ENCODE measurements at regions not wholly inside any gene's neighbourhood (a gene's known extent, or its start where the extent isn't known, plus 50 kb on each side); places are given as distances from the start of the nearest gene placed in this dataset.

DNA sequence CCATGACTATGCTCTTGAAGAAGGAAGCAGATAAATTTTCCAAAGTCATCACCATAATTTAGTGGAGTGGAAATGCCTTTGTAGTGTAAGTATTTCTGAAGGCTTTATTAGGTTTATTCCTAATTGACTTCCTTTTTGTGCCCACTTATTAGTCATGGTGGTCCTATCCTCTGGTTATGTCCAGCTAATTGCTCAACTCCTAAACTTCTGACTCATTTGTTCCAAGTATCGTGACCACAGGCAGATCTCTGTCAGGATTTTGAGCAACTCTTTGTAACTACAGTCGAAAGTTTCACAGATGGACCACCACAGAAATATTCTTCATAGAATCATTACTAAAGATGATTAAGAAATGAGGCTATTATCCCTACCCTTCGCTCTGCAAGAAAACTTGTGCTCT lies 315.6 kb upstream of the PTCHD4 start:
- Histone ChIP-seq H3K36me3 (no peaks in the 10 kb centered on the region), H3K4me1 (no peaks in the 10 kb centered on the region), H3K27ac (no peak overlapping the region), H3K4me3 (replicated peaks in 1 of 3) (no peak overlapping the region), H3K9me3 (no peaks in the 10 kb centered on the region), H3K27me3 (no peaks in the 10 kb centered on the region)
- no peak for DNase-seq
- 89 to 92% methylated on average over 3 of the region's 3 CpGs for WGBS, 2 donors
- intact Hi-C loops (cut with DNase I): no loop called here
- no peak for TF ChIP-seq CTCF (IDR thresholded peaks at IDR 0.05)

- Histone ChIP-seq H3K4me3 (replicated peaks in 1 of 3) (no peak overlapping the region), H3K27ac (no peak overlapping the region), H3K4me1 (no peaks in the 10 kb centered on the region), H3K36me3 (no peaks in the 10 kb centered on the region), H3K27me3 (no peaks in the 10 kb centered on the region), H3K9me3 (no peaks in the 10 kb centered on the region)
- WGBS, 2 donors: 80 to 84% methylated on average over 1 of the region's 1 CpG
- TF ChIP-seq CTCF (IDR thresholded peaks at IDR 0.05) (no peak), POLR2A (IDR thresholded peaks at IDR 0.05) (no peak)
- intact Hi-C loops (cut with DNase I): no loop called here
- DNase-seq: no peak
Observed at GRCh38 chr6:48423640-48424365, 312.8 kb upstream of the PTCHD4 start.

DNA sequence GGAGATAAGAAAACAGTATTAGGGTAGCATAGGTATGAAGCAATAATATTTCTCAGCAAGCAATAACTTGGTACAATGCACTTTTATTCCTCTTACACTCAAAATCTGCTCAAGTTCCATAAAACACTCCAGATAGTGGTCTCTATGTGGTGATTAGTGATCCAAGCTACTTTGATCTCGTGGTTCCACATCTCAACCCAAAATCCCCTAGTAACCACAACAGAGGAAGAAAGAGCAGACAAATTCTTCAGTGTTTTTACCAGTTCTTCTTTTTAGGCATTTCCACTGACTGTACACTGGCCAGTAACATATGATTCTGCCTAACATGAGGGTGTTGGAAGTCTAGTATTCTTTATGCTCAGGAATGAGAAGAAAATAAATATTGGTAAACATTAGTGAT lies 309.0 kb upstream of the PTCHD4 start:
- 47 to 61% methylated on average over 1 of the region's 1 CpG for WGBS, 2 donors
- intact Hi-C loops (cut with DNase I): no loop called here
- Histone ChIP-seq H3K4me1 (no peaks in the 10 kb centered on the region), H3K27me3 (no peaks in the 10 kb centered on the region), H3K4me3 (replicated peaks in 1 of 3) (no peak overlapping the region), H3K27ac (no peak overlapping the region), H3K9me3 (no peaks in the 10 kb centered on the region), H3K36me3 (no peaks in the 10 kb centered on the region)
- TF ChIP-seq POLR2A (IDR thresholded peaks at IDR 0.05): no peak
- TF ChIP-seq CTCF (IDR thresholded peaks at IDR 0.05): no peak
- no peak for DNase-seq

- no peaks in the 10 kb centered on the region for H3K27me3 ChIP-seq
- no peak overlapping the region for H3K27ac ChIP-seq
- TF ChIP-seq POLR2A (IDR thresholded peaks at IDR 0.05) (no peak), CTCF (IDR thresholded peaks at IDR 0.05) (no peak)
- WGBS, 2 donors: 57 to 61% methylated on average over 4 of the region's 4 CpGs
- intact Hi-C loops (cut with DNase I): no loop called here
- DNase-seq: no peak
- H3K4me3 ChIP-seq (replicated peaks in 1 of 3): no peak overlapping the region
- no peaks in the 10 kb centered on the region for H3K4me1 ChIP-seq
- H3K9me3 ChIP-seq: no peaks in the 10 kb centered on the region
- no peaks in the 10 kb centered on the region for H3K36me3 ChIP-seq
Observed at GRCh38 chr6:48417927-48418326, 306.9 kb upstream of the PTCHD4 start.

GRCh38 chr6:48412656-48413055 lies 301.7 kb upstream of the PTCHD4 start:
- Histone ChIP-seq H3K27ac (no peak overlapping the region), H3K4me1 (no peaks in the 10 kb centered on the region), H3K4me3 (replicated peaks in 1 of 3) (no peak overlapping the region), H3K9me3 (no peaks in the 10 kb centered on the region), H3K36me3 (no peaks in the 10 kb centered on the region), H3K27me3 (no peaks in the 10 kb centered on the region)
- intact Hi-C loops (cut with DNase I): no loop called here
- 77 to 83% methylated on average over 2 of the region's 2 CpGs for WGBS, 2 donors
- DNase-seq: no peak
- TF ChIP-seq POLR2A (IDR thresholded peaks at IDR 0.05) (no peak), CTCF (IDR thresholded peaks at IDR 0.05) (no peak)
